T follicular helper cell (primary cell): ENCODE measurements at regions not wholly inside any gene's neighbourhood (a gene's known extent, or its start where the extent isn't known, plus 50 kb on each side); places are given as distances from the start of the nearest gene placed in this dataset.
"Not testable (repeated sequence)": the region's sequence is repeated elsewhere in the genome, so short reads cannot be mapped to it uniquely, and the experiment has no call there.

Source experiments
- DNase-seq: peaks from one replicate; pipeline ENCODE4 v3.0.0-alpha.2; 2020; ENCODE audit warnings: low read depth

- DNase-seq: no peak
Observed at GRCh38 chr6:141780296-141780695, 352.4 kb upstream of the GJE1 start.

DNA sequence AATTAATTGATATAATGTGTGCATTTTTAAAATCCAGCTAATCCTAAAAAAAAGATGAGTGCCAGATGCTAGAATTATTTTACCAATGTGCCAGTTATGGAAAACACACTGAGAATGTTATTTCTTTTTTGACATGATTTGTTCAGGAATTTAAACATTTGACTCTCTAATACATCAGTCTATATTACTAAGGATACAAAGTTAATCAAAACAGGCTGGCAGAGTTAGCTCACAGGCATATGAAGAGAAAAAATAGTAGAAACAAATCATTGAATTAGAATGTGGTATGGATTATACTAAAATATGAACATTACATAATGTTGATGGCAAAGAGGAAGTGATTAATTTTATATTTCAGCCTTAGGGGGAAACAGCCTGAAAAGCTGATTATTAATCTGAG is 368.3 kb upstream of the GJE1 start:
- no peak for DNase-seq

DNA sequence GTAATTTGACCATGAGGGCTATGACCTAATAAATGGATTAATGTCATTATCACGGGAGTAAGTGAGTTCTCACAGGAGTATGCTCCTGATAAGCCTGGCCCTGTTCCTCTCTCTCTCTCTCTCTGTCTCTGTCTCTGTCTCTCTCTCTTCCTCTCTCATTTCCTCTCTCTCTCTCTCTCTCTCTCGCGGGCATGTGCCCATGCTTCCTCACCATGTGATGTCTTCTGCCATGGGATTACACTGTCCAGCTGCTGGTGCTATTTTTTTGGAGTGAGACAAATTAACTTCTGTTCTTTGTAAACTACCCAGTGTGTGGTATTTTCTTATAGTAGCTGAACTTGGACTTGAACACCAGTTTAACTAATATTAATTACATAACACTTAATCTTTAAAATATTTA is 374.3 kb upstream of the GJE1 start:
- no peak for DNase-seq

DNA sequence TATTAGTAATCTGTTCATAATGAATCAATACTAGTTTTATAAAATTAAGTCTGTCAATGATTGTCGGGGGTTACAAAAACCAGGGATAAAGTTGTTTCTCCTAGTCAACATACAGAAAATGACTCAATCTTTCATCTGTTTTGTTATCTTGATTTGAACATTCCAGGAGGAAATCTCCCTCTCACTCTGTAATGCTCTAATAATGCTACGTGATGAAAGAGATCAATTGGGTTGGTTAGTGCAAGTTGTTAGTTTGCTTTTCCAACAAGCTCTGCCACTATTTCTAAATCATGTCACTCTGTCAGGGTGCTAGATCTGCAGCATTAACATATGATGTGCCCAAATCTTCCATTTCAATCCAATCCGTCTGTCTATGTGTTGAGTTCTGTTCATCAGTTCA is 379.5 kb upstream of the GJE1 start:
- DNase-seq: no peak

DNA sequence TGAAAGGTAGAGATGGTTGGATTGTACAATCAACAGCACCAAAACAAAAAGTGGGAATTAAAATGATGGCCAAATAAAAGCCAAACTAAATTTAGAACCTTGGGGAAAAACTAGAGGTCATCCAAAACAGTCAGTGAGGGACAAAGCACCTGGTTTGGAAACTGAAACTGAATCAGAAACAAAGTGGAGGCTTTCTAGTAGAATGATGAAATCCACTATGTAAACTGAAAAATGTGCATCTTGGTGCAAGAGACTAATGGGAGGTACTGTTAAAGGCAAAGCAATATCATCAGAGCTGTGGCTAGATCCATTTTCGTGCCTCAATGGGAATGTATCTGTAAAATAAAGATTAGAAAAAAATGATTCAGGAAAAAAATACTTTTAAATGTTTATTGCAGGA is 380.0 kb upstream of the GJE1 start:
- no peak for DNase-seq

GRCh38 chr6:141746324-141746723 is 386.4 kb upstream of the GJE1 start:
- not testable (repeated sequence) for DNase-seq

- no peak for DNase-seq
Observed at GRCh38 chr6:141744971-141745370, 387.8 kb upstream of the GJE1 start.

DNA sequence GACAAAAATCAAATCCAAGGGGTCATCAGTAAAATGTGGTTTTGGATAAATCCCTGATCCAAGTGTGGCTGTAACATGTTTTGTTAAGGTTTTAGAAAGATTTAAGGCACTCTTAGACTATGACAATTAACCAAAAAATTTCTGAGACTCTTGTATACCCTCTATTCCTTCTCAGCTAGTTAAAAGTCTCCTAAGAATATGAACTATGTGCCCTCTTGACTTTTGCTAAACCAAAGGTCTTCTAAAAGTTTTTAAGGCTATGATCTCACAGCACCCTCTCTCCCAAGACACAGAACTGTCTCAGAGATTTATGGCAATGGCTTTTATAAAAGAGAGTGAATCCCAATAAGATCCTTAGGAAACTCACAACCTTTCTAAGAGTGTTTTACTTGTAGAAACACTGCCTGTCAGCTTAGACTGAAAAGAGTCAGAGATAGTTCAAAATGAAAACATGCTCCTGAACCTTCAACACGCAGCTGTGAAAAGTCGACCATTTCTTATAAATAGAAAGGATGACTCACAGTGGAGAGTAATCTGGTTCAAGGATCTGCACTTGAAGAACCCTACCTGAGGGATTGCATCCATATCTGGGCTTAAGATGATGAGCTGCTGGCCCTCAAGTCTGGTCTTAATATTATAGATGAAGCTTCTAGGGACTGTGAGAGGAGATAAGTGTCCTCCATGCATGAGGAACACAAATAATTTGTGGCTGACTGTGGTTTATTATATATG is 388.4 kb upstream of the GJE1 start:
- DNase-seq: no peak

GRCh38 chr6:141736104-141736503 is 396.6 kb upstream of the GJE1 start:
- no peak for DNase-seq

- no peak for DNase-seq
Observed at GRCh38 chr6:141735126-141735525, 397.6 kb upstream of the GJE1 start.

- DNase-seq: no peak
Observed at GRCh38 chr6:141734071-141734840, 398.5 kb upstream of the GJE1 start.

DNA sequence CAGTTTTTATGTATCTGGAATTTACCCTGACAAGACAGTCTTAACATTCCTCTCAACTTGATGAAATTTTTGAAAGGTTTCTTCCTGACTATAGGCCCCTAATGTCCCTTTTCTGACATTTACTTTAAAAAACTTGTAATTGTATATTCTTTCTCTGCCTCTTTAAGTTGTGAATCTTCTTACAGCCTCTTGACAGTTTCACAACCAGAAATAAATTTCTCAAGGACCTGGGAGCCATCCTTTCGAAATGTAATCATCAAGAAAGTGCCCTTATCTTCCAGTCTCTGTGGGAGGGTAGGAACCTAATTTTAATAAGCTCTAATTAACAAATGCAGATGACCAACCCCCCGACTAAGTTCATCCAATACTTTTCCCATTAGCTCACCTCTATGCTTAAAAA is 403.6 kb upstream of the GJE1 start:
- no peak for DNase-seq

- no peak for DNase-seq
Observed at GRCh38 chr6:141728330-141728729, 404.4 kb upstream of the GJE1 start.

DNA sequence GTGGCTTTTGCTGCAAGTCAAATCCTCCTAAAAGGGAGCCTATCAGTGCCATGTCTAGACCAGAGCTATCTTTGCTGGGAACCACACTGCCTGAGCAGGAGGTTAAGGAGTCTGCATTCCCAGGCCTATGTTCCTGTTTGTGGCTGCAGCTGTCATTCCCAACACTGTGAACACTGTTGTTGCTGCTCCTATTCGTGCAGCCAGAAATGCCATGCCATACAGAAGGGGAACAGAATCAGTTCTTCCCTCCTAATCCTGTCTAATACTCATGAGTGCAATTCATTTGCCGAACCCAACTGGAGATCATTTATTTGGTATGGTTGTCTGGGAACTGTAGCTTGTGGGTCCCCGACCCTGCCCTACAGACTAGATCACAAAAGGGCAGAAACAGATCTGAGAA is 406.5 kb upstream of the GJE1 start:
- no peak for DNase-seq

DNA sequence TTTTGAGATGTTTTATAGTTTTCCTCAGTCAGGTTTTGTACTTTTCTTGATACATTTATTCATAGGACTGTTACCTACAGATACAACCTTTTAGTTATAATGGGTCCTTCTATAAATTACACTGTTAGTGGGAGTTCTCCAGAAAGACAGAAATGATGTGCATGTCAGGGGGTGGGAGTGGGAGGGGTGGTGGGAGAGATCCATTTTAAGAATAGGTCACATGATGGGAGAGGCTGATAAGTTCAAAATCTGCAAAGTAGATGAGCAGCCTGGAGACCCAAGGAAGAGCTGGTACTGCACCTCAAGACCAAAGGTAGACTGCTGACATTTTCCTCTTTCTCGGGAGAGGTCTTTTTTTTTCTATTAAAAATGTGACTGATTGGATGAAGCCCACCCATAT is 408.0 kb upstream of the GJE1 start:
- DNase-seq: no peak

DNA sequence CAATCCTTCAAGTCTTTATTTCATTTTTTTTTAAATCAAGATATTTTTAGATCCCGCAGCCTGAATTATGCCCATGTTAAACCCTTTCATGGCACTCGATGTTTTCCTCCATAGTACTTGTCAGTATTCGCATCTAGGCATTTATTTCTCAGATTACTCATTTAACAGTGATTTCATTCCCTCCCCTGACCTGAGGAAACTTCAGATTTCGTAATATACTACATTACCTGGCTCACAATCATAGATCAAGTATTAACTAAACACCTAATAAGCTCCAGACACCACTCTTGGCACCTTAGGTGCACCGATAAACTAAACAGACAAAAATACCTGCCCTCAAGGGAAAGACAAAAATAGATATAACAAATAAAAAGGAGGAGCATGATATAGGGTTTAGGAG is 413.2 kb upstream of the GJE1 start:
- no peak for DNase-seq

GRCh38 chr6:141705431-141705830 is 427.3 kb upstream of the GJE1 start:
- DNase-seq: no peak

GRCh38 chr6:141704151-141704550 is 428.6 kb upstream of the GJE1 start:
- DNase-seq: no peak

DNA sequence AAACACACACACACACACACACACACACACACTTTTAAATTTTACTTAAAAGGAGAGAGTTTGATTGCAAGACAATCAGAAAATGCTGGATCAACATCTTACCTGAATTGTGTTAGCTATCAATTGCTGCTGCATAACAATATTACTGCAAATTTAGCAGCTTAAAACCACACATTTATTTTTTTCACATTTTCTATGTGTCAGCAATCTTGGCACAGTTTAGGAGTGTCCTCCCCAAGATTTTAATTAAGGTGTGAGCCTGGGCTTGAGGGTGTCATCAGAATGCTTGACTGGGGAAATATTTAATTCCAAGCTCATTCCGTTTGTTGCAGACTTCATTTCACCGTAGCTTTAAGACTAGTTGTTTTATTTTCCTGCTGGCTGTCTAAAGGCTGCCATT is 431.0 kb upstream of the GJE1 start:
- DNase-seq: no peak

DNA sequence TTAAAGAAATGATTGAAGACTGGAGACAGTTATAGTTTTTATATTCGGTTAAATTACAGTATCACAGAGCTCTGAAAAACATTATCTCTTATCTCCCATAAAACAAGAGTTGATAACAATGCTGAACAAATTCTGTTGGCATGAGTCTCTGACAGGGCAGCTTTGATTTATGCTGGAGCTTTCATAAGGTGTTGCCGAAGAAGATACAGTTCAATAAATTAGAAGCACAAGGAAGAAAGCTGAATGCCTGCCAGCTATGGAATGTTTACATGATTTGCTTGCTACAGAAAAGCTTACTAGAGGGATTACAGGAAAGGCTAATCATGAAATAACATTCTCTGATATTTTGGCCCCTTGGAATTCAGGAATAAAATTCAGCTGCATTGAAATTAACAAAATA is 431.9 kb upstream of the GJE1 start:
- DNase-seq: no peak

- no peak for DNase-seq
Observed at GRCh38 chr6:141688916-141689315, 443.8 kb upstream of the GJE1 start.

DNA sequence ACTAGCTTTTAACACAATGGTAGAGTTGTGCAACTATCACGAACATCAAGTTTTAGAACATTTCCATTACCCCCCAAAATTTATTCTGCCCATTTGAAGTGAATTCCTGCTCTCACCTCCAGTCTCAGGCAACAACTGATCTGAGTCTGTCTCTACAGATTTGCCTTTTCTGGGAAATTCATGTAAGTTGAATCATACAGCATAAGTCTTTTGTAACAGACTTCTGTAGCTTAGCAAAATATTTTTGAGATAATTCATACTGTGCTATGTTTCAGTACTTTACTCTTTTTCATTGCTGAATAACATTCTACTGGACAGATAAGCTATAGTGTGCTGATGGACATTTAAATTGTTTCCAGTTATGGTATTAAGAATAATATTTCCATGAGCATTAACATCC is 447.3 kb upstream of the GJE1 start:
- no peak for DNase-seq

GRCh38 chr6:141682391-141682790 is 450.3 kb upstream of the GJE1 start:
- no peak for DNase-seq
